GM23248 (cell line): ENCODE measurements at regions not wholly inside any gene's neighbourhood (a gene's known extent, or its start where the extent isn't known, plus 50 kb on each side); places are given as distances from the start of the nearest gene placed in this dataset.

ENCODE experiments used
- EZH2 ChIP-seq: fragments of 200-600 bp; sonication (generic); IDR thresholded peaks from 2 replicates; pipeline ENCODE4 v1.6.1; 2018; ENCODE audit warnings: antibody characterized with exemption, mild to moderate bottlenecking; ENCODE audit not compliant: insufficient read depth, poor library complexity, severe bottlenecking
- EZH2phosphoT487 ChIP-seq: fragments of 200-600 bp; sonication (generic); IDR thresholded peaks from 2 replicates; pipeline ENCODE4 v1.6.1; 2018; ENCODE audit warnings: antibody characterized with exemption, moderate library complexity, mild to moderate bottlenecking, low read depth; ENCODE audit not compliant: insufficient read depth

DNA sequence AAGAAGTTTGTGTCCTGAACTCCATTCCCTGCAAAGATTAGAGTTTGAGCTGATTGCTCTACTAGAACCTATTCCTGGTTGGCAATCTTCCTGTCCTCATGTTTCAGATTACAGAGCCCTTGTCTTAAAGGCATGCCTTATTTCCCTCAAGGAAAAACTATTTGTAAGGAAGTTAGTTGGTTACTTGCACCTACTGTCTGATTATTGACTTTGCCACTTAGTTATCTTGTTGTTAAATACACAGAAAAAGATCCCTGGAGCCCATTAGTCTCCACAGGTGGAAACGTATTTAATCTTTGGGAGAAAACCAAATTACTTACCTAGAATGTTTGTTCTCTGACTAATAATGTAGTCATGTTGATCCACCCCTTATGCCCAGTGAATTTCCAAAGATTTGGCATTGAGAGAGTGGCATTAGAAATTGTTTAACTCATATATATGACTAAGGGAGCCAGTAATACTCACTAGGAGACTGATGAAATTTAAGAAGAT is 132.3 kb upstream of the ELL2 start:
- TF ChIP-seq EZH2 (no peak), EZH2phosphoT487 (no peak)
